Liver (tissue), 3 donors: ENCODE measurements at regions not wholly inside any gene's neighbourhood (a gene's known extent, or its start where the extent isn't known, plus 50 kb on each side); places are given as distances from the start of the nearest gene placed in this dataset.

Experiments used
- CTCF ChIP-seq: fragments of 150-350 bp; IDR thresholded peaks from 2 replicates; pipeline ENCODE4 v1.5.1; 2017; ENCODE audit warnings: improper control_type of control experiment, low read depth, low read length; ENCODE audit not compliant: missing input control
- GABPA ChIP-seq, 2 donors: IDR thresholded peaks in 1 of 2; conservative IDR thresholded peaks in 1 of 2; 2 replicates each; pipeline ENCODE4 v1.6.1; 2016; ENCODE audit warnings: antibody characterized with exemption in 2 of 2, mild to moderate bottlenecking in 1 of 2, moderate library complexity in 1 of 2
- donor health status: healthy.
- donor health status: healthy.

DNA sequence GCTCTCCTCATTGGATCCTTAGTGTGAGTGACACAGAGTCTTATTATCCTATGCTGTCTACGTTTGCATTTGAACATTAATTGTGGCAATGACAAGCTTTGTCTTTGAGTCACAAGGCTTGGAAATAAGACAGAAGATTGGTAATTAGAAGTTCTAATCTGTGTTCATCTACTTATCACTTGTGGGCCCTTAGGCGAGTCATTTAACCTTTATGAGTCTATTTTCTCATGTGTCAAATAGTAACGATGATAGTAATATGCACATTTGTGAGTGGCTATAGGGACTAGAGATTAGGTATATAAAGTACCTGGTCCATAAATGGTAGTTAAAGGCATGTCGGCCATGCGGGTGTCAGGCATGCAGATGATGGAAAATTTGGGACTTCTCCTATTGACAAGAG, 105.6 kb upstream of the NABP1 start:
- no peak for TF ChIP-seq GABPA (IDR thresholded peaks at IDR 0.05 in 1 of 2, conservative IDR thresholded peaks at IDR 0.05 in 1 of 2)
- no peak for TF ChIP-seq CTCF
